ENCODE measurements at regions not wholly inside any gene's neighbourhood (a gene's known extent, or its start where the extent isn't known, plus 50 kb on each side); places are given as distances from the start of the nearest gene placed in this dataset.

DNA sequence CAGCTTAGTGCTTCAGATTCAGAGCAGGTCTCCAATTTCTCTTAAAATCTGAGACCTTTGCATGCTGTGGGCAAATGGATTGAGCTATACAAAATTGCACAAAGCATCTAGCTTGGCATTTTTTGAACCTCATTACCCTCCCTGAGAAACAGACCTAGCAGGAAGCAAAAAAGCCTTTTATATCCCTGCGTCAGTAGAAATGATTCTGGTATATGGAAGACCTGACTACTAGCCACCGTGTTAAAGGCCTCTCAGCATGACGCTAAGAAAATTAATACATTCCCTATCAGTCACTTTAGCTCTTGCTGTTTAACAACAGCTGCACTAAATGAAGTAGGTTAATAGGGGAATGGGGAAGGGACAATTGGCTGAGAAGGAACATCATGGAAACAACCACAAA is 110.7 kb upstream of the SMLR1 start:
- TF ChIP-seq, protein P1, sequence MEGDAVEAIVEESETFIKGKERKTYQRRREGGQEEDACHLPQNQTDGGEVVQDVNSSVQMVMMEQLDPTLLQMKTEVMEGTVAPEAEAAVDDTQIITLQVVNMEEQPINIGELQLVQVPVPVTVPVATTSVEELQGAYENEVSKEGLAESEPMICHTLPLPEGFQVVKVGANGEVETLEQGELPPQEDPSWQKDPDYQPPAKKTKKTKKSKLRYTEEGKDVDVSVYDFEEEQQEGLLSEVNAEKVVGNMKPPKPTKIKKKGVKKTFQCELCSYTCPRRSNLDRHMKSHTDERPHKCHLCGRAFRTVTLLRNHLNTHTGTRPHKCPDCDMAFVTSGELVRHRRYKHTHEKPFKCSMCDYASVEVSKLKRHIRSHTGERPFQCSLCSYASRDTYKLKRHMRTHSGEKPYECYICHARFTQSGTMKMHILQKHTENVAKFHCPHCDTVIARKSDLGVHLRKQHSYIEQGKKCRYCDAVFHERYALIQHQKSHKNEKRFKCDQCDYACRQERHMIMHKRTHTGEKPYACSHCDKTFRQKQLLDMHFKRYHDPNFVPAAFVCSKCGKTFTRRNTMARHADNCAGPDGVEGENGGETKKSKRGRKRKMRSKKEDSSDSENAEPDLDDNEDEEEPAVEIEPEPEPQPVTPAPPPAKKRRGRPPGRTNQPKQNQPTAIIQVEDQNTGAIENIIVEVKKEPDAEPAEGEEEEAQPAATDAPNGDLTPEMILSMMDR (IDR thresholded peaks at IDR 0.05) = no peak
- TF ChIP-seq POLR2A (IDR thresholded peaks at IDR 0.05) = no peak
